ENCODE measurements at regions not wholly inside any gene's neighbourhood (a gene's known extent, or its start where the extent isn't known, plus 50 kb on each side); places are given as distances from the start of the nearest gene placed in this dataset.

DNA sequence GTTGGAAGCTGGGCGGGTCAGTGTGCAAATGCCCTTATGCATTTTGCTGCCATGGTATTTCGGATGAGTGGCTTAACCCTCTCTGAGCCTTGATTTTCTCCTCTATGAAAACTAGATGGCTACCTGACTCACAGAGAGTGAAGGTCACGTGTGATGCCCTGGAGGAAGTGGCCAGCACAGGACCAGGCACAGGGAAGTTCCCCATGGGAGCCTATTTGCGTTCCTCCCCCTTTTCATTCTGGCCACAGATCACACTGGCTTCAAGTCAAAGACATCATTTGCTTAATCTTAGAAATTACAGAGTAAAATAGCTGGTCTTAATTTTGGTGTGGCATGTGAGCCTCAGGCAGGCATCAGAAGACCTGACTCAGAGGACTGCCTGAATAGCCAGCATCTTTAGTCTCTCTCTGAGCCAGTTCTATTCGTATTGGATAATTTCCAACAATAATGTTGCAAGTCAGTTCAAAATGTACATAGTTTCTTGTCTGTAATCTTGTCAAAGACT is 57.6 kb upstream of the CD302 start (continued):
- TF ChIP-seq, protein P1, sequence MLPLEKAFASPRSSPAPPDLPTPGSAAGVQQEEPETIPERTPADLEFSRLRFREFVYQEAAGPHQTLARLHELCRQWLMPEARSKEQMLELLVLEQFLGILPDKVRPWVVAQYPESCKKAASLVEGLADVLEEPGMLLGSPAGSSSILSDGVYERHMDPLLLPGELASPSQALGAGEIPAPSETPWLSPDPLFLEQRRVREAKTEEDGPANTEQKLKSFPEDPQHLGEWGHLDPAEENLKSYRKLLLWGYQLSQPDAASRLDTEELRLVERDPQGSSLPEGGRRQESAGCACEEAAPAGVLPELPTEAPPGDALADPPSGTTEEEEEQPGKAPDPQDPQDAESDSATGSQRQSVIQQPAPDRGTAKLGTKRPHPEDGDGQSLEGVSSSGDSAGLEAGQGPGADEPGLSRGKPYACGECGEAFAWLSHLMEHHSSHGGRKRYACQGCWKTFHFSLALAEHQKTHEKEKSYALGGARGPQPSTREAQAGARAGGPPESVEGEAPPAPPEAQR (CRISPR knock-in tag; IDR thresholded peaks at IDR 0.05): no peak

DNA sequence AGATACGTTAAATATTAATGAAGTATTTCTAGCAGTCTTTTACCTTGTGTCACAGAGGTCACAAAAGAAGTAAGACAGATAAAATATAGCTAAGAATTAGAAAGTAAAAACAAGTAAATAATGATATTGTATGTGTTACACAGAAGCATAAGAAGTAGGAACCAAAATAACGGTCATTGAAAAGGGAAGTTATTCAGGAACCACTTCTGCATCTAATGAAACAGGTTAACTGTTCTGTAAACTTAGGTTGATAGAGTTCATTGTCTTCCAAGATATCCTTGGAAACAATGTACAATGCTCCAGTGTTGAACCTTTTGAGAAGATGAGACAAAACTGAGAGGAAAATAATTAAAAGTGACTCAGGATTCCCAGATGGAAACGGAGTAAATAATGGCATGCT is 57.1 kb upstream of the CD302 start:
- H3K27me3 Mint-ChIP-seq (ENCODE audit: low read depth): no peaks in the 10 kb centered on the region
- CTCF ChIA-PET: no interaction called here
- TF ChIP-seq RORB (CRISPR knock-in tag; IDR thresholded peaks at IDR 0.05) (no peak), ETV6 (CRISPR knock-in tag; IDR thresholded peaks at IDR 0.05) (no peak), HMGA2 (CRISPR knock-in tag; IDR thresholded peaks at IDR 0.05) (no peak), ZNF396 (CRISPR knock-in tag; IDR thresholded peaks at IDR 0.05; ENCODE audit: borderline replicate concordance) (no peak), ZNF232 (CRISPR knock-in tag; IDR thresholded peaks at IDR 0.05) (no peak), JAZF1 (CRISPR knock-in tag; IDR thresholded peaks at IDR 0.05) (no peak), OVOL2 (CRISPR knock-in tag; IDR thresholded peaks at IDR 0.05; ENCODE audit: borderline replicate concordance) (no peak), ELF4 (CRISPR knock-in tag; IDR thresholded peaks at IDR 0.05; ENCODE audit: low read depth) (no peak), RELA (CRISPR knock-in tag; IDR thresholded peaks at IDR 0.05; ENCODE audit: borderline replicate concordance) (no peak)
- TF ChIP-seq, protein P2, sequence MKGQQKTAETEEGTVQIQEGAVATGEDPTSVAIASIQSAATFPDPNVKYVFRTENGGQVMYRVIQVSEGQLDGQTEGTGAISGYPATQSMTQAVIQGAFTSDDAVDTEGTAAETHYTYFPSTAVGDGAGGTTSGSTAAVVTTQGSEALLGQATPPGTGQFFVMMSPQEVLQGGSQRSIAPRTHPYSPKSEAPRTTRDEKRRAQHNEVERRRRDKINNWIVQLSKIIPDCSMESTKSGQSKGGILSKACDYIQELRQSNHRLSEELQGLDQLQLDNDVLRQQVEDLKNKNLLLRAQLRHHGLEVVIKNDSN (CRISPR knock-in tag; IDR thresholded peaks at IDR 0.05): no peak
- TF ChIP-seq, protein P3, sequence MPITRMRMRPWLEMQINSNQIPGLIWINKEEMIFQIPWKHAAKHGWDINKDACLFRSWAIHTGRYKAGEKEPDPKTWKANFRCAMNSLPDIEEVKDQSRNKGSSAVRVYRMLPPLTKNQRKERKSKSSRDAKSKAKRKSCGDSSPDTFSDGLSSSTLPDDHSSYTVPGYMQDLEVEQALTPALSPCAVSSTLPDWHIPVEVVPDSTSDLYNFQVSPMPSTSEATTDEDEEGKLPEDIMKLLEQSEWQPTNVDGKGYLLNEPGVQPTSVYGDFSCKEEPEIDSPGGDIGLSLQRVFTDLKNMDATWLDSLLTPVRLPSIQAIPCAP (CRISPR knock-in tag; IDR thresholded peaks at IDR 0.05): no peak
- TF ChIP-seq, protein P4, sequence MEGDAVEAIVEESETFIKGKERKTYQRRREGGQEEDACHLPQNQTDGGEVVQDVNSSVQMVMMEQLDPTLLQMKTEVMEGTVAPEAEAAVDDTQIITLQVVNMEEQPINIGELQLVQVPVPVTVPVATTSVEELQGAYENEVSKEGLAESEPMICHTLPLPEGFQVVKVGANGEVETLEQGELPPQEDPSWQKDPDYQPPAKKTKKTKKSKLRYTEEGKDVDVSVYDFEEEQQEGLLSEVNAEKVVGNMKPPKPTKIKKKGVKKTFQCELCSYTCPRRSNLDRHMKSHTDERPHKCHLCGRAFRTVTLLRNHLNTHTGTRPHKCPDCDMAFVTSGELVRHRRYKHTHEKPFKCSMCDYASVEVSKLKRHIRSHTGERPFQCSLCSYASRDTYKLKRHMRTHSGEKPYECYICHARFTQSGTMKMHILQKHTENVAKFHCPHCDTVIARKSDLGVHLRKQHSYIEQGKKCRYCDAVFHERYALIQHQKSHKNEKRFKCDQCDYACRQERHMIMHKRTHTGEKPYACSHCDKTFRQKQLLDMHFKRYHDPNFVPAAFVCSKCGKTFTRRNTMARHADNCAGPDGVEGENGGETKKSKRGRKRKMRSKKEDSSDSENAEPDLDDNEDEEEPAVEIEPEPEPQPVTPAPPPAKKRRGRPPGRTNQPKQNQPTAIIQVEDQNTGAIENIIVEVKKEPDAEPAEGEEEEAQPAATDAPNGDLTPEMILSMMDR (IDR thresholded peaks at IDR 0.05): no peak
- TF ChIP-seq, protein P5, sequence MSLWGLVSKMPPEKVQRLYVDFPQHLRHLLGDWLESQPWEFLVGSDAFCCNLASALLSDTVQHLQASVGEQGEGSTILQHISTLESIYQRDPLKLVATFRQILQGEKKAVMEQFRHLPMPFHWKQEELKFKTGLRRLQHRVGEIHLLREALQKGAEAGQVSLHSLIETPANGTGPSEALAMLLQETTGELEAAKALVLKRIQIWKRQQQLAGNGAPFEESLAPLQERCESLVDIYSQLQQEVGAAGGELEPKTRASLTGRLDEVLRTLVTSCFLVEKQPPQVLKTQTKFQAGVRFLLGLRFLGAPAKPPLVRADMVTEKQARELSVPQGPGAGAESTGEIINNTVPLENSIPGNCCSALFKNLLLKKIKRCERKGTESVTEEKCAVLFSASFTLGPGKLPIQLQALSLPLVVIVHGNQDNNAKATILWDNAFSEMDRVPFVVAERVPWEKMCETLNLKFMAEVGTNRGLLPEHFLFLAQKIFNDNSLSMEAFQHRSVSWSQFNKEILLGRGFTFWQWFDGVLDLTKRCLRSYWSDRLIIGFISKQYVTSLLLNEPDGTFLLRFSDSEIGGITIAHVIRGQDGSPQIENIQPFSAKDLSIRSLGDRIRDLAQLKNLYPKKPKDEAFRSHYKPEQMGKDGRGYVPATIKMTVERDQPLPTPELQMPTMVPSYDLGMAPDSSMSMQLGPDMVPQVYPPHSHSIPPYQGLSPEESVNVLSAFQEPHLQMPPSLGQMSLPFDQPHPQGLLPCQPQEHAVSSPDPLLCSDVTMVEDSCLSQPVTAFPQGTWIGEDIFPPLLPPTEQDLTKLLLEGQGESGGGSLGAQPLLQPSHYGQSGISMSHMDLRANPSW (CRISPR knock-in tag; conservative IDR thresholded peaks at IDR 0.05; ENCODE audit: low read depth): no peak
- TF ChIP-seq, protein P6, sequence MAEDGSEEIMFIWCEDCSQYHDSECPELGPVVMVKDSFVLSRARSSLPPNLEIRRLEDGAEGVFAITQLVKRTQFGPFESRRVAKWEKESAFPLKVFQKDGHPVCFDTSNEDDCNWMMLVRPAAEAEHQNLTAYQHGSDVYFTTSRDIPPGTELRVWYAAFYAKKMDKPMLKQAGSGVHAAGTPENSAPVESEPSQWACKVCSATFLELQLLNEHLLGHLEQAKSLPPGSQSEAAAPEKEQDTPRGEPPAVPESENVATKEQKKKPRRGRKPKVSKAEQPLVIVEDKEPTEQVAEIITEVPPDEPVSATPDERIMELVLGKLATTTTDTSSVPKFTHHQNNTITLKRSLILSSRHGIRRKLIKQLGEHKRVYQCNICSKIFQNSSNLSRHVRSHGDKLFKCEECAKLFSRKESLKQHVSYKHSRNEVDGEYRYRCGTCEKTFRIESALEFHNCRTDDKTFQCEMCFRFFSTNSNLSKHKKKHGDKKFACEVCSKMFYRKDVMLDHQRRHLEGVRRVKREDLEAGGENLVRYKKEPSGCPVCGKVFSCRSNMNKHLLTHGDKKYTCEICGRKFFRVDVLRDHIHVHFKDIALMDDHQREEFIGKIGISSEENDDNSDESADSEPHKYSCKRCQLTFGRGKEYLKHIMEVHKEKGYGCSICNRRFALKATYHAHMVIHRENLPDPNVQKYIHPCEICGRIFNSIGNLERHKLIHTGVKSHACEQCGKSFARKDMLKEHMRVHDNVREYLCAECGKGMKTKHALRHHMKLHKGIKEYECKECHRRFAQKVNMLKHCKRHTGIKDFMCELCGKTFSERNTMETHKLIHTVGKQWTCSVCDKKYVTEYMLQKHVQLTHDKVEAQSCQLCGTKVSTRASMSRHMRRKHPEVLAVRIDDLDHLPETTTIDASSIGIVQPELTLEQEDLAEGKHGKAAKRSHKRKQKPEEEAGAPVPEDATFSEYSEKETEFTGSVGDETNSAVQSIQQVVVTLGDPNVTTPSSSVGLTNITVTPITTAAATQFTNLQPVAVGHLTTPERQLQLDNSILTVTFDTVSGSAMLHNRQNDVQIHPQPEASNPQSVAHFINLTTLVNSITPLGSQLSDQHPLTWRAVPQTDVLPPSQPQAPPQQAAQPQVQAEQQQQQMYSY (CRISPR knock-in tag; IDR thresholded peaks at IDR 0.05): no peak
- DNase-seq (ENCODE audit: low spot score) (no peak), ATAC-seq (no peak)
- no peak overlapping the region for H3K27ac Mint-ChIP-seq
- POLR2A ChIA-PET: no interaction called here
- no peaks in the 10 kb centered on the region for H3K9me3 Mint-ChIP-seq
- H3K4me1 Mint-ChIP-seq: peaks cover 14% of the 10 kb centered on the region
- H3K4me3 Mint-ChIP-seq: no peak overlapping the region
- H3K36me3 Mint-ChIP-seq: no peaks in the 10 kb centered on the region
